ENCODE measurements at regions not wholly inside any gene's neighbourhood (a gene's known extent, or its start where the extent isn't known, plus 50 kb on each side); places are given as distances from the start of the nearest gene placed in this dataset.

- peak overlapping the region in 1 of 7 donors; percentile 58 for H3K27ac Mint-ChIP-seq
- POLR2A ChIA-PET (ENCODE audit: partially characterized antibody) = no interaction called here
- no peak overlapping the region for H3K4me3 Mint-ChIP-seq
- Histone ChIP-seq H3K36me3 (ENCODE audit: insufficient read depth, low read length) (no peaks in the 10 kb centered on the region), H3K4me1 (ENCODE audit: insufficient read depth, low read length) (no peaks in the 10 kb centered on the region), H3K27ac (ENCODE audit: low read depth, low read length) (no peak overlapping the region), H3K4me3 (ENCODE audit: low read length in 2 of 2) (no peak overlapping the region), H3K27me3 (ENCODE audit: insufficient read depth, low read length) (no peaks in the 10 kb centered on the region), H3K9me3 (ENCODE audit: control insufficient read depth in 1 of 2, low read length in 2 of 2) (no peaks in the 10 kb centered on the region)
- H3K36me3 Mint-ChIP-seq = no peaks in the 10 kb centered on the region
- no peak for DNase-seq
- no peaks in the 10 kb centered on the region for H3K9me3 Mint-ChIP-seq
- no peaks in the 10 kb centered on the region for H3K4me1 Mint-ChIP-seq
- intact Hi-C loops (cut with micrococcal nuclease) = no loop called here
- H3K27me3 Mint-ChIP-seq = peaks cover 8 to 13% of the 10 kb centered on the region in 2 donors
- CTCF ChIA-PET (ENCODE audit: partially characterized antibody) = no interaction called here
Measured at GRCh38 chr7:134561-135256, 57.7 kb upstream of the FAM20C start.

- Histone ChIP-seq H3K9me3 (ENCODE audit: control insufficient read depth in 1 of 2, low read length in 2 of 2) (no peaks in the 10 kb centered on the region), H3K27ac (ENCODE audit: low read depth, low read length) (no peak overlapping the region), H3K4me1 (ENCODE audit: insufficient read depth, low read length) (no peaks in the 10 kb centered on the region), H3K36me3 (ENCODE audit: insufficient read depth, low read length) (no peaks in the 10 kb centered on the region), H3K4me3 (ENCODE audit: low read length in 2 of 2) (no peak overlapping the region), H3K27me3 (ENCODE audit: insufficient read depth, low read length) (no peaks in the 10 kb centered on the region)
- ChIA-PET CTCF (ENCODE audit: partially characterized antibody) (no interaction called here), POLR2A (ENCODE audit: partially characterized antibody) (no interaction called here)
- Mint-ChIP-seq H3K27ac (no peak overlapping the region), H3K27me3 (peaks cover 8 to 14% of the 10 kb centered on the region in 2 donors), H3K4me1 (no peaks in the 10 kb centered on the region), H3K36me3 (no peaks in the 10 kb centered on the region), H3K9me3 (no peaks in the 10 kb centered on the region), H3K4me3 (no peak overlapping the region)
- intact Hi-C loops (cut with micrococcal nuclease) = no loop called here
- no peak for DNase-seq
Measured at GRCh38 chr7:135257-135653, 57.1 kb upstream of the FAM20C start.

GRCh38 chr7:135731-136645, 56.4 kb upstream of the FAM20C start:
- H3K4me1 ChIP-seq (ENCODE audit: insufficient read depth, low read length) = no peaks in the 10 kb centered on the region
- H3K27me3 Mint-ChIP-seq = peaks cover 8 to 14% of the 10 kb centered on the region in 2 donors
- H3K4me3 ChIP-seq (ENCODE audit: low read length in 2 of 2) = no peak overlapping the region
- no peaks in the 10 kb centered on the region for H3K36me3 Mint-ChIP-seq
- no peaks in the 10 kb centered on the region for H3K9me3 ChIP-seq (ENCODE audit: control insufficient read depth in 1 of 2, low read length in 2 of 2)
- H3K4me1 Mint-ChIP-seq = no peaks in the 10 kb centered on the region
- ChIA-PET CTCF (ENCODE audit: partially characterized antibody) (no interaction called here), POLR2A (ENCODE audit: partially characterized antibody) (no interaction called here)
- no peak for DNase-seq
- peaks cover 0 to under 1% (median 0%) of the 10 kb centered on the region in 8 donors for H3K9me3 Mint-ChIP-seq
- no peak overlapping the region for H3K27ac Mint-ChIP-seq
- H3K36me3 ChIP-seq (ENCODE audit: insufficient read depth, low read length) = no peaks in the 10 kb centered on the region
- H3K27me3 ChIP-seq (ENCODE audit: insufficient read depth, low read length) = no peaks in the 10 kb centered on the region
- no peak overlapping the region for H3K4me3 Mint-ChIP-seq
- H3K27ac ChIP-seq (ENCODE audit: low read depth, low read length) = no peak overlapping the region
- intact Hi-C loops (cut with micrococcal nuclease) = no loop called here

- no peaks in the 10 kb centered on the region for H3K9me3 ChIP-seq (ENCODE audit: control insufficient read depth in 1 of 2, low read length in 2 of 2)
- intact Hi-C loops (cut with micrococcal nuclease) = no loop called here
- H3K36me3 ChIP-seq (ENCODE audit: insufficient read depth, low read length) = no peaks in the 10 kb centered on the region
- no peaks in the 10 kb centered on the region for H3K4me1 ChIP-seq (ENCODE audit: insufficient read depth, low read length)
- H3K4me3 ChIP-seq (ENCODE audit: low read length in 2 of 2) = no peak overlapping the region
- Mint-ChIP-seq H3K27me3 (peaks cover 10 to 14% of the 10 kb centered on the region in 2 donors), H3K9me3 (peaks cover 0 to 3% (median 0%) of the 10 kb centered on the region in 8 donors), H3K36me3 (no peaks in the 10 kb centered on the region), H3K4me3 (no peak overlapping the region), H3K4me1 (no peaks in the 10 kb centered on the region), H3K27ac (no peak overlapping the region)
- no peak for DNase-seq
- no peaks in the 10 kb centered on the region for H3K27me3 ChIP-seq (ENCODE audit: insufficient read depth, low read length)
- CTCF ChIA-PET (ENCODE audit: partially characterized antibody) = no interaction called here
- POLR2A ChIA-PET (ENCODE audit: partially characterized antibody) = no interaction called here
- no peak overlapping the region for H3K27ac ChIP-seq (ENCODE audit: low read depth, low read length)
Measured at GRCh38 chr7:137094-137891, 55.1 kb upstream of the FAM20C start.

- Histone ChIP-seq H3K4me3 (ENCODE audit: low read length in 2 of 2) (no peak overlapping the region), H3K27me3 (ENCODE audit: insufficient read depth, low read length) (no peaks in the 10 kb centered on the region), H3K9me3 (ENCODE audit: control insufficient read depth in 1 of 2, low read length in 2 of 2) (no peaks in the 10 kb centered on the region), H3K36me3 (ENCODE audit: insufficient read depth, low read length) (no peaks in the 10 kb centered on the region), H3K4me1 (ENCODE audit: insufficient read depth, low read length) (no peaks in the 10 kb centered on the region), H3K27ac (ENCODE audit: low read depth, low read length) (no peak overlapping the region)
- H3K27ac Mint-ChIP-seq = no peak overlapping the region
- no peak for DNase-seq
- peaks cover 10 to 12% of the 10 kb centered on the region in 2 donors for H3K27me3 Mint-ChIP-seq
- no peak overlapping the region for H3K4me3 Mint-ChIP-seq
- H3K36me3 Mint-ChIP-seq = no peaks in the 10 kb centered on the region
- CTCF ChIA-PET (ENCODE audit: partially characterized antibody) = no interaction called here
- POLR2A ChIA-PET (ENCODE audit: partially characterized antibody) = no interaction called here
- intact Hi-C loops (cut with micrococcal nuclease) = no loop called here
- no peaks in the 10 kb centered on the region for H3K4me1 Mint-ChIP-seq
- H3K9me3 Mint-ChIP-seq = peaks cover 0 to 3% (median 0%) of the 10 kb centered on the region in 8 donors
Measured at GRCh38 chr7:139131-139530, 53.2 kb upstream of the FAM20C start.

- POLR2A ChIA-PET (ENCODE audit: partially characterized antibody) = no interaction called here
- CTCF ChIA-PET (ENCODE audit: partially characterized antibody) = no interaction called here
- H3K27ac Mint-ChIP-seq = no peak overlapping the region
- no peaks in the 10 kb centered on the region for H3K36me3 Mint-ChIP-seq
- intact Hi-C loops (cut with micrococcal nuclease) = no loop called here
- Histone ChIP-seq H3K27ac (ENCODE audit: low read depth, low read length) (no peak overlapping the region), H3K36me3 (ENCODE audit: insufficient read depth, low read length) (no peaks in the 10 kb centered on the region), H3K9me3 (ENCODE audit: control insufficient read depth in 1 of 2, low read length in 2 of 2) (no peaks in the 10 kb centered on the region), H3K27me3 (ENCODE audit: insufficient read depth, low read length) (no peaks in the 10 kb centered on the region), H3K4me3 (ENCODE audit: low read length in 2 of 2) (no peak overlapping the region), H3K4me1 (ENCODE audit: insufficient read depth, low read length) (no peaks in the 10 kb centered on the region)
- H3K9me3 Mint-ChIP-seq = peaks cover 0 to 3% (median 0%) of the 10 kb centered on the region in 8 donors
- DNase-seq = no peak
- no peak overlapping the region for H3K4me3 Mint-ChIP-seq
- no peaks in the 10 kb centered on the region for H3K4me1 Mint-ChIP-seq
- H3K27me3 Mint-ChIP-seq = peaks cover 10 to 12% of the 10 kb centered on the region in 2 donors
Measured at GRCh38 chr7:139561-140243, 52.7 kb upstream of the FAM20C start.

- H3K27me3 Mint-ChIP-seq = peaks cover 10 to 12% of the 10 kb centered on the region in 2 donors
- H3K36me3 Mint-ChIP-seq = peaks cover 0 to 5% of the 10 kb centered on the region in 2 donors
- no peak overlapping the region for H3K4me3 Mint-ChIP-seq
- H3K4me1 ChIP-seq (ENCODE audit: insufficient read depth, low read length) = no peaks in the 10 kb centered on the region
- peaks cover 0 to 3% (median 0%) of the 10 kb centered on the region in 8 donors for H3K9me3 Mint-ChIP-seq
- intact Hi-C loops (cut with micrococcal nuclease) = no loop called here
- DNase-seq = no peak
- no peaks in the 10 kb centered on the region for H3K36me3 ChIP-seq (ENCODE audit: insufficient read depth, low read length)
- POLR2A ChIA-PET (ENCODE audit: partially characterized antibody) = no interaction called here
- H3K27ac Mint-ChIP-seq = no peak overlapping the region
- no peaks in the 10 kb centered on the region for H3K4me1 Mint-ChIP-seq
- no peaks in the 10 kb centered on the region for H3K27me3 ChIP-seq (ENCODE audit: insufficient read depth, low read length)
- no peaks in the 10 kb centered on the region for H3K9me3 ChIP-seq (ENCODE audit: control insufficient read depth in 1 of 2, low read length in 2 of 2)
- no peak overlapping the region for H3K27ac ChIP-seq (ENCODE audit: low read depth, low read length)
- CTCF ChIA-PET (ENCODE audit: partially characterized antibody) = no interaction called here
- H3K4me3 ChIP-seq (ENCODE audit: low read length in 2 of 2) = no peak overlapping the region
Measured at GRCh38 chr7:140996-141395, 51.4 kb upstream of the FAM20C start.

Data from CD4-positive, alpha-beta memory T cell (primary cell).